D721Med (cell line): ENCODE measurements at regions not wholly inside any gene's neighbourhood (a gene's known extent, or its start where the extent isn't known, plus 50 kb on each side); places are given as distances from the start of the nearest gene placed in this dataset.

Experiments
- DNase-seq: peaks from one replicate; pipeline ENCODE4 v3.0.0; 2011; ENCODE audit warnings: low spot score; ENCODE audit not compliant: insufficient read length
- FAIRE-seq: peaks from 2 replicates; lab custom pipeline; 2011; peaks lifted over from hg19 to GRCh38; lab: Jason Lieb, UNC
- TF ChIP-seq, protein P1 (sequence below): IDR thresholded peaks from 2 replicates; pipeline ENCODE4 v1.5.1; 2012; ENCODE audit warnings: mild to moderate bottlenecking, control low read depth; ENCODE audit not compliant: insufficient read depth; ENCODE audit errors: missing control alignments

DNA sequence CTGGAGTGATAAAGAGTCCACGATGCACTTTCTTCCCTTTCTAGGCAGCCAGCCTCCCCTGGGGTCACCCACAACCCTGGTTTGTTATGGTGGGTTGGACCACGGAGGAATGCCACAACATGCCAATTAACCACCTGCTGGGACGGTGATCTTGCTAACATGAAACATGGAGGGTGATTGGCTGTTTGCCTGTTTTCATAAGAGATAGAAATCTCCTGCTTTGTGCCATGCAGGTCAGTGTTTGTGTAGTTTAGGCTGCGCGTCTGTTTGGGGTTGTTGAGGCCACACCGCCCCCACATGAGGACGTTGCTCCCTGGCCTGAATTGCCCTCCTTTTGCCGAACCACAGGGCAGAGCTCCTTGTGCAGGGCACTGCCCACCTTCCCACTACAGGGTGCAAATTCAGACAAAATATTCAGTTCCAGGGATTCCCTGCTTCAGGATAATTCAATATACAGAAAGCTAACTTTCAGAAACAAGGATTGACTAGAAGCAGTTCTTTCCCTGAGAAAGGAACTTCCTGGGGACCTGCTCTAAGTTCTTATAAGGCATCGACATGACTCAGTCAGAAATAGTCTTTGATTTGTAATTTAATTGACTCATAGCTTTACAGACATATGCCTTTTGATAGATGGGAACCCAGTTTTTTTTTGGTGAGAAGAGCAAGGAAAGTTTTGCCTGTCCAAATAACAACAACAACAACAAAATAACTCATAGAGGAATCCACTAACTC is 427.6 kb downstream of the GADD45G start:
- FAIRE-seq (no peak), DNase-seq (no peak)
- TF ChIP-seq, protein P1, sequence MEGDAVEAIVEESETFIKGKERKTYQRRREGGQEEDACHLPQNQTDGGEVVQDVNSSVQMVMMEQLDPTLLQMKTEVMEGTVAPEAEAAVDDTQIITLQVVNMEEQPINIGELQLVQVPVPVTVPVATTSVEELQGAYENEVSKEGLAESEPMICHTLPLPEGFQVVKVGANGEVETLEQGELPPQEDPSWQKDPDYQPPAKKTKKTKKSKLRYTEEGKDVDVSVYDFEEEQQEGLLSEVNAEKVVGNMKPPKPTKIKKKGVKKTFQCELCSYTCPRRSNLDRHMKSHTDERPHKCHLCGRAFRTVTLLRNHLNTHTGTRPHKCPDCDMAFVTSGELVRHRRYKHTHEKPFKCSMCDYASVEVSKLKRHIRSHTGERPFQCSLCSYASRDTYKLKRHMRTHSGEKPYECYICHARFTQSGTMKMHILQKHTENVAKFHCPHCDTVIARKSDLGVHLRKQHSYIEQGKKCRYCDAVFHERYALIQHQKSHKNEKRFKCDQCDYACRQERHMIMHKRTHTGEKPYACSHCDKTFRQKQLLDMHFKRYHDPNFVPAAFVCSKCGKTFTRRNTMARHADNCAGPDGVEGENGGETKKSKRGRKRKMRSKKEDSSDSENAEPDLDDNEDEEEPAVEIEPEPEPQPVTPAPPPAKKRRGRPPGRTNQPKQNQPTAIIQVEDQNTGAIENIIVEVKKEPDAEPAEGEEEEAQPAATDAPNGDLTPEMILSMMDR, result no peak

DNA sequence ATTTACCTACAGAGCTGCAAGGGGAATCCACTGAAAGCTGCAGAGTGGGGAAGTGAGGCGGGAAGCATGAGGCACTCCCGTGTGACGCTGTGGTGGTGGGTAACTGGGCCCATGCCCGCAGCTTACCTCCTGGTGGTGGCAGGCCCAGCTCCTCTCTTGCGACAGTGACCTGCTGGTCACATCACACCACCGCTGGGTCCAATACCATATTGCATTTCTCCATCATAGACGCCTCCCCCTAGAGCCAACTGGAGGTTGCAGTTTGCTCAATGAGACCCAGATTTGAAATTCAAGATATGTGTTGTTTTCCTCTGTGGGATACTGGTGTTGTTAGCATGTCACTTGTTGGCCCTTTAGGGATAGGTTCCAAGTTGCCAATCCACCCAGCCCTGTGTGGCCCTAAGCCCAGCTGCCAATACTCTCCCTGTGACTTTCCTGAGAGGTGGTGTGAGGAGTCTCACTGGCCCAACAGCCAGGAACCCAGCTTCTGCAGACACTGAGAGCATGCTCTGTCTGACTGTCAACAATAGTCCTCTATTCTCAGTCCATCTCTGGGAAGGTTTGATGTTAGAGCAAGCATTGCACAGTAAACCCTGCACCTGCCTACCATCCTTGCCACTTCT is 428.3 kb downstream of the GADD45G start:
- no peak for FAIRE-seq
- TF ChIP-seq, protein P1, result no peak

GRCh38 chr9:90034071-90034470 is 429.3 kb downstream of the GADD45G start:
- no peak for DNase-seq
- FAIRE-seq, result no peak
- TF ChIP-seq, protein P1, result no peak

More for the DNA sequence above, 428.3 kb downstream of the GADD45G start:
- no peak for DNase-seq

GRCh38 chr9:90035471-90035870 is 430.7 kb downstream of the GADD45G start:
- no peak for FAIRE-seq
- TF ChIP-seq, protein P1, result no peak

GRCh38 chr9:90037146-90037797 is 432.5 kb downstream of the GADD45G start:
- no peak for FAIRE-seq
- no peak for DNase-seq
- TF ChIP-seq, protein P1, result no peak

More at GRCh38 chr9:90035471-90035870, 430.7 kb downstream of the GADD45G start:
- DNase-seq, result no peak

GRCh38 chr9:90038763-90039162 is 434.0 kb downstream of the GADD45G start:
- DNase-seq, result no peak
- FAIRE-seq, result no peak
- TF ChIP-seq, protein P1, result no peak
